Left cardiac atrium (tissue), 4 donors: ENCODE measurements at regions not wholly inside any gene's neighbourhood (a gene's known extent, or its start where the extent isn't known, plus 50 kb on each side); places are given as distances from the start of the nearest gene placed in this dataset.
"Not testable (repeated sequence)": the region's sequence is repeated elsewhere in the genome, so short reads cannot be mapped to it uniquely, and the experiment has no call there.

Experiments used
- ATAC-seq, 2 donors: fragments of 200-7000 bp; cut with Tn5 transposase; one replicate each; pipeline ENCODE4 v1.9.1; 2020; ENCODE audit warnings: mild to moderate bottlenecking in 2 of 2, moderate library complexity in 2 of 2
- DNase-seq: peaks from one replicate; pipeline ENCODE4 v3.0.0-alpha.2; 2020
- intact Hi-C, 2 donors: fragments of 100-400 bp; cut with DNase I; formaldehyde crosslinking; loops; one replicate each; pipeline versions ENCODE4 v1.14.1 to v1.15.1; 2022 to 2023
- donor health status: DM: no; HTN: yes; CAD: no.
- donor health status: DM: no; HTN: yes; CAD: no; lungs with severe emphysema.
- donor health status: DM: yes; HTN: yes; CAD: no.
- donor health status: Dilated cardiomyopathy.

- DNase-seq (no peak), ATAC-seq (no peak)
These were observed 1060.4 kb downstream of the ZPLD1 start for GRCh38 chr3:103495186-103495585.

GRCh38 chr3:103499132-103499900, 1064.5 kb downstream of the ZPLD1 start:
- DNase-seq (no peak), ATAC-seq (no peak)
- intact Hi-C loops = no loop called here

More at GRCh38 chr3:103495186-103495585, 1060.4 kb downstream of the ZPLD1 start:
- intact Hi-C loops = no loop called here

GRCh38 chr3:103499967-103500366, 1065.2 kb downstream of the ZPLD1 start:
- ATAC-seq (no peak), DNase-seq (no peak)
- intact Hi-C loops = no loop called here

DNA sequence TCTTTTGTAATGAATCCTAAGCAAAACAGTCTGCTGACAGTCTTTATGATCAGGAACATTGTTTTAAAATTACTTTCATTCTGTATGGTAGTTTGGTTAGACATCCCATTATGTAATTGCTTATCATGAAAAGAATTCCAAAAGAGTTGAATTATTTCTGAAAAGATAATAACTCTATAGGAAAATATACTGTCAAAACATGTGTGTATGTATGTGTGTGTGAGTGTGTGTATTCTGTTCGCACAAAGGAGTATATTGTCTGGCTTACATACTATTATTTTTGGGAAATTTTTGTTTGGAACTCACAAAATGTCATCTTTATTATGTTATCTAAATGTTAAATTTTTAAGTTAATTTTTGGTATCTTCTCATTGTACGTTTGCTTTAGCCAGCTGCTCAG, 1075.9 kb downstream of the ZPLD1 start:
- intact Hi-C loops = no loop called here
- ATAC-seq (no peak), DNase-seq (no peak)

- no peak for DNase-seq
- ATAC-seq = no peak
- intact Hi-C loops = no loop called here
These were observed 1077.1 kb downstream of the ZPLD1 start for GRCh38 chr3:103511891-103512290.

GRCh38 chr3:103512595-103512994, 1077.8 kb downstream of the ZPLD1 start:
- ATAC-seq (no peak), DNase-seq (no peak)
- intact Hi-C loops = no loop called here

- intact Hi-C loops = no loop called here
- ATAC-seq = no peak
- DNase-seq = no peak
These were observed 1078.2 kb downstream of the ZPLD1 start for GRCh38 chr3:103513003-103513402.

- DNase-seq (no peak), ATAC-seq (no peak)
- intact Hi-C loops = no loop called here
These were observed 1080.3 kb downstream of the ZPLD1 start for GRCh38 chr3:103515116-103515515.

GRCh38 chr3:103516950-103517349, 1082.1 kb downstream of the ZPLD1 start:
- ATAC-seq = no peak
- no peak for DNase-seq
- intact Hi-C loops = no loop called here

DNA sequence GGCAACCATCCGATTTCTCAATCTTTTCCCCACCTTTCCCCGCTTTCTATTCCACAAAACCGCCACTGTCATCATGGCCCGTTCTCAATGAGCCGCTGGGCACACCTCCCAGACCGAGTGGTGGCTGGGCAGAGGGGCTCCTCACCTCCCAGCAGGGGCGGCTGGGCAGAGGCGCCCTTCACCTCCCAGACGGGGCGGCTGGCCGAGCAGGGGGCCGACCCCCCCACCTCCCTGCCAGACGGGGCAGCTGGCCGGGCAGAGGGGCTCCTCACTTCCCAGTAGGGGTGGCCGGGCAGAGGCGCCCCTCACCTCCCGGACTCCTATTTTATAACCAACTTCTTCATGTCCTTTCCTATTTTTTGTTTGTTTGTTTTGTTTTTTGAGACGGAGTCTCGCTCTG, 1096.5 kb downstream of the ZPLD1 start:
- ATAC-seq, intact Hi-C loops, DNase-seq: not testable (repeated sequence)

DNA sequence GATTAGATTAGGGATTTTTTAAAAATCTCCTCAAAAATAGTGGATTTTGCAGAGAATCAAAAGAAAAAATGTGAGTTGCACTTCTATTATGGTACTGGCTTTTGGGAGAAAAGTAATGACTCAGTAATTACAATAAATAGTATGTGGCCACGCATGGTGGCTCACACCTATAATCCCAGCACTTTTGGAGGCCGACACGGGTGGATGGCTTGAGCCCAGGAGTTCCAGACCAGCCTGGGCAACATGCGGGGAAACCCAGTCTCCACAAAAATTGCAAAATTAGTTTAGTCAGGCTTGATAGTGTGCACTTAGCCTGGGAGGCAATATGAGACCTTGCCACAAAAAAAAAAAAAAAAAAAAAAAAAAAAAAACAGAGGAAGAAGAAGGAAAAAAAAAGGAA, 1098.2 kb downstream of the ZPLD1 start:
- intact Hi-C loops = no loop called here
- no peak for ATAC-seq
- no peak for DNase-seq

DNA sequence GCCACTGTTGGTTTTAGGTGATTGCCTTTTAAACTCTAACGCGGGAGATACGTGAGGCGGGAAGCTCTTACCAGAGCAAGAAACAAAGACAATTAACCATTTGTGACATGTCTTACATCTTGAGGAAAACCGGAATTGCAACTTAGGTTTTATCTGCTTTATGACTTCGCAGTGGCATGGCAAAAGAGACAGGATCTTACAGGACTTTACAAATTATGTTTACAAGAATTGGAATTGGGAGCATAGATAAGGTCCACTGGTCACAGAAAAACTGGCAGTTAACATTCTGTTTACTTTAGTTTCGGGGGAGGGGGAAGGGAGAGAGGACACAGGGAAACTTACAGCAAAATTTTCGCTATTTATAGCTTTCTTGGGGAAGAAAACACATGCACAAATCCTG, 1119.6 kb downstream of the ZPLD1 start:
- intact Hi-C loops = no loop called here
- no peak for DNase-seq
- no peak for ATAC-seq

- intact Hi-C loops, ATAC-seq, DNase-seq: not testable (repeated sequence)
These were observed 1129.3 kb downstream of the ZPLD1 start for GRCh38 chr3:103564116-103564515.

DNA sequence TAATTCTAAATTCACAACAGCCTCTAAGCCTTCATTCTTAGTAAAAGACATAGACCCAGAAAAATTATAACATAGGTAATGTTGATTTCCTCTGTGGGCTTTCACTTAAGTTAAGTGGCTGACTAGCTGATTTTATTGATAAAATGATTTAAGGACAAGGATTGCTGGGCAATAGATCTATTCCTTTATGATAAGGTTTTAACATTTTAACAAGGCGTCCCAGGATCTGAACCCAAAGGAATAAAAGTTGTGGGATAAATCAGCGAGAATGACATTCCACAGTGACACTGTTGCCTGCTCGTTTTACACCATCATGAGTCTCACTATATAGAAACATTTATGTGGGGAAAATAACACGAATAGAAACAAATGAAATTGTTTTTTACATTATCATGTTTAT, 1151.0 kb downstream of the ZPLD1 start:
- ATAC-seq (no peak), DNase-seq (no peak)
- intact Hi-C loops = no loop called here

GRCh38 chr3:103589770-103590169, 1155.0 kb downstream of the ZPLD1 start:
- DNase-seq (no peak), ATAC-seq (no peak)
- intact Hi-C loops = no loop called here

DNA sequence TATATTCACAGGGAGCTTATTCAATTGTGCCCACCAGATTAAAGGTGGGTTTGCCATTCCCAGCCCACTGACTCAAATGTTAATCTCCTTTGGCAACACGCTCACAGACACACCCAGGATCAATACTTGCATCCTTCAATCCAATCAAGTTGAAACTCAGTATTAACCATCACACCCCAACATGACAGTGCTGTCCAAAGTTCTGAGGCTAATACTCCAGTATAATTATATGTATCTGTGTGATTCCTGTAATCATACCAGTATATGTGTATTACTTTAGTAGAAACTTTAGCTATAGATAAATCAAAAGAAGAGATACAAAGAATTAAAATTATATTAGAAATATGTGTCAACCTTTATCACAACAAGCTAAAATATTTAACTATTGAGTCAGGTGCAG, 1166.0 kb downstream of the ZPLD1 start:
- no peak for ATAC-seq
- DNase-seq = no peak
- intact Hi-C loops = no loop called here

DNA sequence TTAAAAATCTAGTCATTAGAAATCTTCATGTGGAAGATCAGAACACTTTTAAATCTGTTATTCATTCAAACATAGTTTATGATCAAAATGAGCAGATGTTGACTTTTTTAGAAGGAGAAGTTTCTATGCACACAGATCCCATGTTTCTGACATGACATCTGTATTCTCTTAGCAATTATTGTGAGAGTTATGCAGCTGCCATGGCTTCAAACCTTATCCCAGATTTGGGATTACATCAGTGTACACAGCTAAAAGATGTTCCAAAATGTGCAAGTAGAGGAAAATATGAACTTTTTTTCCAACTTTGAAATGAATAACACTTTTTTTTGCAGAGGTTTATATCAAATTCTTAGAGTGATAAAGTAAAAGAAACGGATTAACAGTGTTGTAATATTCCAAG, 1166.9 kb downstream of the ZPLD1 start:
- intact Hi-C loops = no loop called here
- no peak for DNase-seq
- no peak for ATAC-seq

- DNase-seq = no peak
- intact Hi-C loops = no loop called here
- no peak for ATAC-seq
These were observed 1174.7 kb downstream of the ZPLD1 start for GRCh38 chr3:103609472-103609871.

DNA sequence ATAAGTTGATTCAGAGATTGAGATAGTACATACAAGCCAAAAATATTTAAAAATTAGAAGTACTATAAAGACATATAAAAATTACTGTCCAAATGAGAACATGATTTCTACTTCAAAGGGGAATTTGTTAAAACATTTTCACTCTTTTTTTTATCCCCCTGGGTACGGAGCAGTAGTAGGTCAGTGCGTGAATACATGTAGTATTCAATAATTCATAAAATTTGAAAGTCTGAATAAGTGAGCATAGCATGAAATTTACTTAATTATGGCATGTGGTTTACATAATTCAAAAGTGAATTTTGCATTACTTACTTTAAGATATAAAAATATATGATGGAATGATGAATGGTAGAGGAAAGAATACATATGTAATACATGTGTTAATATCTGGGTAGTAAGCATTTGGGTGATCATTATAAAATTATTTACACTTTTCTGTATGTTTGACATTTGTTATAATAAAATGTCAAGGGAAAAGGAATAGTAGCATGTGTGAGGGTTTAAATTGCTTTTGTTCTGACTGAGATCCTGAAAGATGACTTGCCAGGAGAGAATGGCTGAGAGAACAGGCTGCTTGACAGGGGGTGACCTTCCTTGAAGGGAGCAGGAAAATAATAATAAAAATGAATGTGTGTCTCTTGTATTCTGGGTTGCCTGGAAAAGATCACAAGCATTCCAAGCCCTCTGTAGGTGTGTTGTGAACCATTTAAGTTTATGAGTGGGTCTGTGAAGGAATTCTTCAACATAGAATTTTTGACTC, 1178.8 kb downstream of the ZPLD1 start:
- intact Hi-C loops = no loop called here
- ATAC-seq (no peak), DNase-seq (no peak)

DNA sequence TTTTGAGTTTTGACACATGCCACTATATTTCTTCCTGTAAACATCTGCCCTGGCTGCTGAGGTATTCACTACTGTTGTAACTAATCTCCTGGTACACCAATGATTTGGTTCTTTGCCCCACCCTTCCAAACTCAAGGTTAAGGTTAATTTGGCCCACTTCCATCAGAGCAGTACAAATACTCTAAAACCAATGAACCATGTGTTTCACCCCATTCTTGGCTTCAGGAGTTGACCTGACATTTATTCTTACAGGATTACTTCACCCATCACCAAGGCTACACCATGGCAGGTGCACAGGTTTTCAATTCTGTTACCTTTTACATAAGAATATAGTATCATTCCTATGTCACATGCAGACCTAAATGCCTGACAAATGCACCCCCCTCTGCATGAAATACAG, 1179.9 kb downstream of the ZPLD1 start:
- DNase-seq (no peak), ATAC-seq (no peak)
- intact Hi-C loops = no loop called here

DNA sequence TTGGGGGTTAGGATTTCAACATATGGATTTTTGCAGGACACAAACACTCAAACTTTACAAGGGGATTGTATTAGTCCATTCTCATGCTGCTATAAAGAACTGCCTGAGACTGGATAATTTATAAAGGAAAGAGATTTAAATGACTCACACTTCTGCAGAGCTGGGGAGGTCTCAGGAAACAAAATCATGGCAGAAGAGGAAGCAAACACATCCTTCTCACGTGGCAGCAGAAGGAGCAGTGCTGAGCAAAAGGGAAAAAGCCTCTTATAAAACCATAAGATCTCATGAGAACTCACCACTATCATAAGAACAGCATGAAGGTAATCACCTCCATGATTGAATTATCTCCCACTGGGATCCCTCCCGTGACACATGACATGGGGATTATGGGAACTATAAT, 1183.1 kb downstream of the ZPLD1 start:
- ATAC-seq (no peak), DNase-seq (no peak)
- intact Hi-C loops = no loop called here
